Smooth muscle cell (in vitro differentiated cells): ENCODE measurements at regions not wholly inside any gene's neighbourhood (a gene's known extent, or its start where the extent isn't known, plus 50 kb on each side); places are given as distances from the start of the nearest gene placed in this dataset.
"Not testable (repeated sequence)": the region's sequence is repeated elsewhere in the genome, so short reads cannot be mapped to it uniquely, and the experiment has no call there.

Experiments
- DNase-seq: peaks from one replicate; lab custom pipeline; 2025; ENCODE audit not compliant: unreplicated experiment; lab: John Stamatoyannopoulos, UW
- H2AFZ ChIP-seq: fragments of 200-600 bp; sonication (generic); 2 replicates; pipeline ENCODE4 v1.6.0; 2016; ENCODE audit warnings: antibody characterized with exemption, low read depth, mild to moderate bottlenecking
- H3F3A ChIP-seq: fragments of 200-600 bp; sonication (generic); 2 replicates; pipeline ENCODE4 v1.6.0; 2017; ENCODE audit warnings: antibody characterized with exemption, low read depth
- H3K27ac ChIP-seq: fragments of 200-600 bp; sonication (generic); 2 replicates; pipeline ENCODE4 v1.5.1; 2016; ENCODE audit warnings: low read depth, mild to moderate bottlenecking
- H3K27me3 ChIP-seq: fragments of 200-600 bp; sonication (generic); 2 replicates; pipeline ENCODE4 v1.6.1; 2016; ENCODE audit warnings: low read depth, mild to moderate bottlenecking
- H3K36me3 ChIP-seq: fragments of 200-600 bp; sonication (generic); 2 replicates; pipeline ENCODE4 v1.5.1; 2016; ENCODE audit warnings: low read depth
- H3K4me1 ChIP-seq: fragments of 200-600 bp; sonication (generic); 2 replicates; pipeline ENCODE4 v1.5.1; 2016; ENCODE audit warnings: low read depth
- H3K4me2 ChIP-seq: fragments of 200-600 bp; sonication (generic); 2 replicates; pipeline ENCODE4 v1.6.0; 2016; ENCODE audit warnings: mild to moderate bottlenecking
- H3K4me3 ChIP-seq: fragments of 200-600 bp; sonication (generic); 2 replicates; pipeline ENCODE4 v1.5.1; 2016; ENCODE audit warnings: mild to moderate bottlenecking
- H3K79me2 ChIP-seq: fragments of 200-600 bp; sonication (generic); 2 replicates; pipeline ENCODE4 v1.6.0; 2016; ENCODE audit warnings: low read depth, mild to moderate bottlenecking
- H3K9ac ChIP-seq: fragments of 200-600 bp; sonication (generic); 2 replicates; pipeline ENCODE4 v1.6.0; 2016; ENCODE audit warnings: low read depth
- H3K9me3 ChIP-seq: fragments of 200-600 bp; sonication (generic); replicated peaks from 2 replicates; pipeline ENCODE4 v1.5.1; 2016; ENCODE audit warnings: low read depth
- H4K20me1 ChIP-seq: fragments of 200-600 bp; sonication (generic); 2 replicates; pipeline ENCODE4 v1.6.0; 2016; ENCODE audit warnings: low read depth
- CTCF ChIP-seq: fragments of 200-600 bp; sonication (generic); IDR thresholded peaks from 2 replicates; pipeline ENCODE4 v1.5.1; 2017; ENCODE audit warnings: borderline replicate concordance, mild to moderate bottlenecking, antibody characterized with exemption; ENCODE audit not compliant: insufficient read depth, poor library complexity, severe bottlenecking
- WGBS: methylation state at CpG from one replicate; pipeline ENCODE4 v1.1.7; 2016; ENCODE audit warnings: low lambda C conversion rate; 5-methylcytosine and 5-hydroxymethylcytosine counted together

- Histone ChIP-seq H3K4me3 (no peak overlapping the region), H3K79me2 (no peaks in the 10 kb centered on the region), H4K20me1 (no peaks in the 10 kb centered on the region), H2AFZ (no peak overlapping the region), H3K4me2 (no peak overlapping the region), H3K9ac (no peak overlapping the region), H3K4me1 (no peaks in the 10 kb centered on the region), H3F3A (no peaks in the 10 kb centered on the region), H3K27me3 (no peaks in the 10 kb centered on the region), H3K9me3 (no peaks in the 10 kb centered on the region), H3K27ac (no peak overlapping the region), H3K36me3 (no peaks in the 10 kb centered on the region)
- WGBS: 88% methylated on average over 6 of the region's 6 CpGs
- no peak for DNase-seq
- TF ChIP-seq CTCF: no peak
These were observed 68.9 kb downstream of the CYP26B1 start for GRCh38 chr2:72078773-72079172.

- Histone ChIP-seq H3F3A (no peaks in the 10 kb centered on the region), H3K4me3 (no peak overlapping the region), H3K27me3 (no peaks in the 10 kb centered on the region), H2AFZ (no peak overlapping the region), H3K9ac (no peak overlapping the region), H3K9me3 (no peaks in the 10 kb centered on the region), H3K27ac (no peak overlapping the region), H3K4me2 (no peak overlapping the region), H3K79me2 (no peaks in the 10 kb centered on the region), H3K36me3 (no peaks in the 10 kb centered on the region), H3K4me1 (no peaks in the 10 kb centered on the region), H4K20me1 (no peaks in the 10 kb centered on the region)
- DNase-seq: no peak
- 100% methylated on average over 1 of the region's 1 CpG for WGBS
- no peak for TF ChIP-seq CTCF
These were observed 69.9 kb downstream of the CYP26B1 start for GRCh38 chr2:72077702-72078169.

GRCh38 chr2:72073373-72073772, 74.3 kb downstream of the CYP26B1 start:
- H3K36me3 ChIP-seq, H3K27ac ChIP-seq, H3K9ac ChIP-seq, H3F3A ChIP-seq, H4K20me1 ChIP-seq, H3K79me2 ChIP-seq, H3K9me3 ChIP-seq, H3K4me2 ChIP-seq, H3K4me3 ChIP-seq, H2AFZ ChIP-seq, H3K4me1 ChIP-seq, DNase-seq, H3K27me3 ChIP-seq: not testable (repeated sequence)
- 84% methylated on average over 8 of the region's 8 CpGs for WGBS

GRCh38 chr2:72064197-72064596, 83.5 kb downstream of the CYP26B1 start:
- H4K20me1 ChIP-seq, H3K27me3 ChIP-seq, DNase-seq, H3K4me1 ChIP-seq, H3K9me3 ChIP-seq, H2AFZ ChIP-seq, H3K9ac ChIP-seq, H3F3A ChIP-seq, H3K79me2 ChIP-seq, H3K4me3 ChIP-seq, H3K36me3 ChIP-seq, H3K27ac ChIP-seq, H3K4me2 ChIP-seq: not testable (repeated sequence)
- WGBS: 76% methylated on average over 9 of the region's 14 CpGs

- no peak overlapping the region for H3K27ac ChIP-seq
- H3K27me3 ChIP-seq: no peaks in the 10 kb centered on the region
- no peak overlapping the region for H2AFZ ChIP-seq
- H3K36me3 ChIP-seq: no peaks in the 10 kb centered on the region
- H3K9ac ChIP-seq: no peak overlapping the region
- 92% methylated on average over 3 of the region's 3 CpGs for WGBS
- no peaks in the 10 kb centered on the region for H3K9me3 ChIP-seq
- no peak overlapping the region for H3K4me2 ChIP-seq
- DNase-seq: no peak
- no peaks in the 10 kb centered on the region for H4K20me1 ChIP-seq
- H3F3A ChIP-seq: no peaks in the 10 kb centered on the region
- H3K4me3 ChIP-seq: no peak overlapping the region
- no peak for TF ChIP-seq CTCF
- H3K4me1 ChIP-seq: no peaks in the 10 kb centered on the region
- H3K79me2 ChIP-seq: no peaks in the 10 kb centered on the region
These were observed 85.3 kb downstream of the CYP26B1 start for GRCh38 chr2:72062336-72062735.
